CD4-positive, alpha-beta T cell (primary cell): ENCODE measurements at regions not wholly inside any gene's neighbourhood (a gene's known extent, or its start where the extent isn't known, plus 50 kb on each side); places are given as distances from the start of the nearest gene placed in this dataset.

Experiments used
- ATAC-seq: fragments of 200-7000 bp; cut with Tn5 transposase; one replicate; pipeline ENCODE4 v1.10.0; 2022; ENCODE audit warnings: mild to moderate bottlenecking; ENCODE audit not compliant: poor library complexity
- CTCF ChIA-PET: fragments of 350-600 bp; sonication (Branson Sonifier 250); formaldehyde crosslinking; loops from one replicate; lab custom pipeline; 2021; ENCODE audit warnings: antibody characterized with exemption, inconsistent platforms; lab: Charles Lee
- POLR2A ChIA-PET: fragments of 350-600 bp; sonication (Branson Sonifier 250); formaldehyde crosslinking; loops from one replicate; lab custom pipeline; 2021; ENCODE audit warnings: antibody characterized with exemption, inconsistent platforms; lab: Charles Lee
- DNase-seq, 14 experiments: peaks; one replicate each; pipeline ENCODE4 v3.0.0-alpha.2; 2013 to 2020; ENCODE audit warnings: mixed read lengths in 2 of 14
- H3K27ac ChIP-seq, 2 donors: one replicate each; pipeline versions ENCODE4 v1.5.1 to v1.7.0; 2013; ENCODE audit warnings: low read length in 2 of 2, low read depth in 1 of 2, mild to moderate bottlenecking in 1 of 2
- H3K27me3 ChIP-seq, 2 experiments: 1 replicate in 1 of 2; 2 replicates in 1 of 2; pipeline versions ENCODE4 v1.6.1 to v1.7.0; 2013; ENCODE audit warnings: low read length in 2 of 2, control low read depth in 1 of 2, mild to moderate bottlenecking in 1 of 2, moderate library complexity in 1 of 2; ENCODE audit not compliant: insufficient read depth in 2 of 2, control insufficient read depth in 1 of 2
- H3K36me3 ChIP-seq: one replicate; pipeline ENCODE4 v1.6.1; 2013; ENCODE audit warnings: low read length, control low read depth; ENCODE audit not compliant: insufficient read depth
- H3K4me1 ChIP-seq: one replicate; pipeline ENCODE4 v1.6.1; 2013; ENCODE audit warnings: low read length, control low read depth; ENCODE audit not compliant: insufficient read depth
- H3K4me3 ChIP-seq: one replicate; pipeline ENCODE4 v1.5.1; 2013; ENCODE audit warnings: mild to moderate bottlenecking, low read length, moderate library complexity
- H3K9me3 ChIP-seq, 2 experiments: 1 replicate in 1 of 2; 2 replicates in 1 of 2; pipeline versions ENCODE4 v1.6.1 to v1.7.0; 2013; ENCODE audit warnings: low read length in 2 of 2, mild to moderate bottlenecking in 2 of 2, control low read depth in 1 of 2, moderate library complexity in 1 of 2; ENCODE audit not compliant: control insufficient read depth in 1 of 2, insufficient read depth in 1 of 2
- H3K27ac Mint-ChIP-seq: one replicate; pipeline ENCODE4 v1.8.0; 2020; ENCODE audit warnings: mixed read lengths
- H3K27me3 Mint-ChIP-seq: one replicate; pipeline ENCODE4 v1.8.0; 2021; ENCODE audit warnings: mixed read lengths
- H3K36me3 Mint-ChIP-seq: one replicate; pipeline ENCODE4 v1.8.0; 2021; ENCODE audit warnings: low read depth, mixed read lengths
- H3K4me1 Mint-ChIP-seq: one replicate; pipeline ENCODE4 v1.8.0; 2021; ENCODE audit warnings: low read depth, mixed read lengths
- H3K4me3 Mint-ChIP-seq: one replicate; pipeline ENCODE4 v1.8.0; 2020; ENCODE audit warnings: mild to moderate bottlenecking, mixed read lengths
- H3K9me3 Mint-ChIP-seq: one replicate; pipeline ENCODE4 v1.8.0; 2020; ENCODE audit warnings: mixed read lengths
- intact Hi-C, 2 experiments: fragments of 100-400 bp; cut with DNase I in 1 of 2; cut with micrococcal nuclease in 1 of 2; formaldehyde crosslinking; loops; one replicate each; pipeline versions ENCODE4 v1.15.1 to v1.9.0; 2023 to 2025; cut with DNase I, micrococcal nuclease
- TF ChIP-seq, protein P1 (sequence below): fragments of 200-600 bp; IDR thresholded peaks from one replicate; pipeline ENCODE4 v1.8.0; 2022; ENCODE audit warnings: antibody characterized with exemption, mild to moderate bottlenecking

DNA sequence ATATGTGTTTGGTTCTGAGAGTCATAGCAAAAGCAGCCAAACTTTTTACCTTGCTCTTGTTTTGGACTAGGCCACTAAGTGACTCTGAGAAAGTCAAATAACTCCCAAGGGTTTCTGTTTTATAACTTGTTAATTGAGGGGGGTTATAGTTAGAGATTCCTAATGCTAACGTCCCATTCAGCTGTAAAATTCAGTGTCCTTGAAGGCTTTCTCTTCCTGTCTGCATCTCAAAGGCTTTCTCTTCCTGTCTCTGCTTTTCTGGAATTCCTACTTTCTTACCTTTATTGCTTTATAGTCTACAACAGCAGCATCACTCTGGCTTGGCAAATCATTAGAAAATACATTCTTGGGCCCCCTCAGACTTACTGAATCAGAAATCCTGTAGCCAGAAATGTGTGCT is 479.5 kb upstream of the SEMA6A start:
- ATAC-seq (no peak), DNase-seq (no peak)
- H3K4me1 Mint-ChIP-seq = no peaks in the 10 kb centered on the region
- H3K27me3 ChIP-seq = no peaks in the 10 kb centered on the region
- H3K4me3 ChIP-seq = no peak overlapping the region
- no peaks in the 10 kb centered on the region for H3K9me3 ChIP-seq
- TF ChIP-seq, protein P1, sequence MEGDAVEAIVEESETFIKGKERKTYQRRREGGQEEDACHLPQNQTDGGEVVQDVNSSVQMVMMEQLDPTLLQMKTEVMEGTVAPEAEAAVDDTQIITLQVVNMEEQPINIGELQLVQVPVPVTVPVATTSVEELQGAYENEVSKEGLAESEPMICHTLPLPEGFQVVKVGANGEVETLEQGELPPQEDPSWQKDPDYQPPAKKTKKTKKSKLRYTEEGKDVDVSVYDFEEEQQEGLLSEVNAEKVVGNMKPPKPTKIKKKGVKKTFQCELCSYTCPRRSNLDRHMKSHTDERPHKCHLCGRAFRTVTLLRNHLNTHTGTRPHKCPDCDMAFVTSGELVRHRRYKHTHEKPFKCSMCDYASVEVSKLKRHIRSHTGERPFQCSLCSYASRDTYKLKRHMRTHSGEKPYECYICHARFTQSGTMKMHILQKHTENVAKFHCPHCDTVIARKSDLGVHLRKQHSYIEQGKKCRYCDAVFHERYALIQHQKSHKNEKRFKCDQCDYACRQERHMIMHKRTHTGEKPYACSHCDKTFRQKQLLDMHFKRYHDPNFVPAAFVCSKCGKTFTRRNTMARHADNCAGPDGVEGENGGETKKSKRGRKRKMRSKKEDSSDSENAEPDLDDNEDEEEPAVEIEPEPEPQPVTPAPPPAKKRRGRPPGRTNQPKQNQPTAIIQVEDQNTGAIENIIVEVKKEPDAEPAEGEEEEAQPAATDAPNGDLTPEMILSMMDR = no peak
- no peaks in the 10 kb centered on the region for H3K9me3 Mint-ChIP-seq
- H3K27ac ChIP-seq = no peak overlapping the region
- no peaks in the 10 kb centered on the region for H3K36me3 ChIP-seq
- H3K36me3 Mint-ChIP-seq = no peaks in the 10 kb centered on the region
- no peak overlapping the region for H3K4me3 Mint-ChIP-seq
- ChIA-PET CTCF (no interaction called here), POLR2A (no interaction called here)
- H3K27ac Mint-ChIP-seq = no peak overlapping the region
- intact Hi-C loops = no loop called here
- no peaks in the 10 kb centered on the region for H3K4me1 ChIP-seq
- H3K27me3 Mint-ChIP-seq = no peaks in the 10 kb centered on the region

DNA sequence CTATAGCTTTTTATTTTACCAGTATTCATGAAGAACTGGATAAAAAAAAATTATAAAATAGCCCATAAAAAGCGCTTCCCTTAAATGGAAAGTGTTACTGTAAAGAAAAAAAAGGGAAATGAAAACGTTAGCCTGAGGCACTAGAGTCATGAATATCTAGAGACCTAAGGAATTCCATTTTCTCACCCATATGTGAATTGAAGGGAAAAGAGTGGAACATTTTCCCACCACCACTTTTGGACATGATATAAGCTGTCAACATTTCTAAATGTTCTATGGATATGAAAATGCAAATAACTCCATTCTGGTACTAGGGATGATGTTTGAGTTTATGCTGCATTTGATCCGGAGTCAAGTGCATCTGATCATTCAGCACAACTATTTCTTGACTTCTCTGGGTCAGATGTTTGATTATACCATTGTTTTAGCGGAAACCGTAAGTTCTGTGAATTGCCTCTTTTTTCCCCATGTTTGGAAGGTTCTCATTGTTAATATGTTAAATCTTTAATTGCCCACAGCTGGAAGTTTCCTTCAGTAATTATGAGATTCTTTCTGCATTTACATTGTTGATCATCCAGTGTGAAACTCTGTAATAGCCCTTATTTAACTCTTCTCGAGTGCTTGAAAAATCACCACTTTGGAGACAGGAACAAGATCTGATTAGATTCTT is 467.4 kb upstream of the SEMA6A start:
- Histone ChIP-seq H3K4me1 (no peaks in the 10 kb centered on the region), H3K27me3 (no peaks in the 10 kb centered on the region), H3K36me3 (no peaks in the 10 kb centered on the region), H3K27ac (no peak overlapping the region), H3K4me3 (no peak overlapping the region), H3K9me3 (peaks cover 0 to 4% of the 10 kb centered on the region in 2 experiments)
- CTCF ChIA-PET = no interaction called here
- H3K27ac Mint-ChIP-seq = no peak overlapping the region
- ATAC-seq = no peak
- H3K9me3 Mint-ChIP-seq = no peaks in the 10 kb centered on the region
- POLR2A ChIA-PET = interaction anchor here (0.7 kb wide), 1 partner anchor 8 kb away, joined by 3 read pairs; no protein-coding TSS in a partner anchor
- H3K4me3 Mint-ChIP-seq = no peak overlapping the region
- no peaks in the 10 kb centered on the region for H3K27me3 Mint-ChIP-seq
- TF ChIP-seq, protein P1 = no peak
- no peaks in the 10 kb centered on the region for H3K4me1 Mint-ChIP-seq
- no peak for DNase-seq
- H3K36me3 Mint-ChIP-seq = no peaks in the 10 kb centered on the region
- intact Hi-C loops = no loop called here

DNA sequence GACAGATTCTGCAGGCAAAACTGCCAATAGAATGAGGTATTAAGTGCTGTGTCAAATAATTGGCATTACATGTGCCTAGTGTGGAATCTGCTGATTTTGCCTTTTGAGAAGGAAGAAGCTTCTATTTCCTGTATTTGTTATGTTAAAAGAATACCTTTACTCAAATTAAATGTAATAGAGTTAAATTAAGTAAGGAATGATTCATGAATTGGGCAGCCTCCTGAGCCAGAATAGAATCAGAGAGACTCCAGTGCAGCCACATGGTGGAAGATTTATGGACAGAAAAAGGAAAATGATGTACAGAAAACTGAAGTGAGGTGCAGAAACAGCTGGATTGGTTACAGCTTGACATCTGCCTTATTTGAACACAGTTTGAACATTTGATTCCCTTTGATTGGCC is 464.4 kb upstream of the SEMA6A start:
- Histone ChIP-seq H3K9me3 (no peaks in the 10 kb centered on the region), H3K36me3 (no peaks in the 10 kb centered on the region), H3K27me3 (no peaks in the 10 kb centered on the region), H3K4me1 (no peaks in the 10 kb centered on the region), H3K4me3 (no peak overlapping the region), H3K27ac (no peak overlapping the region)
- TF ChIP-seq, protein P1 = no peak
- Mint-ChIP-seq H3K4me1 (no peaks in the 10 kb centered on the region), H3K4me3 (no peak overlapping the region), H3K27ac (no peak overlapping the region), H3K36me3 (no peaks in the 10 kb centered on the region), H3K27me3 (no peaks in the 10 kb centered on the region), H3K9me3 (no peaks in the 10 kb centered on the region)
- intact Hi-C loops = no loop called here
- no peak for ATAC-seq
- POLR2A ChIA-PET = no interaction called here
- no peak for DNase-seq
- CTCF ChIA-PET = no interaction called here
